Amniotic stem cell (primary cell): ENCODE measurements at regions not wholly inside any gene's neighbourhood (a gene's known extent, or its start where the extent isn't known, plus 50 kb on each side); places are given as distances from the start of the nearest gene placed in this dataset.

Experiments
- DNase-seq: peaks from one replicate; lab custom pipeline; 2025; lab: John Stamatoyannopoulos, UW

DNA sequence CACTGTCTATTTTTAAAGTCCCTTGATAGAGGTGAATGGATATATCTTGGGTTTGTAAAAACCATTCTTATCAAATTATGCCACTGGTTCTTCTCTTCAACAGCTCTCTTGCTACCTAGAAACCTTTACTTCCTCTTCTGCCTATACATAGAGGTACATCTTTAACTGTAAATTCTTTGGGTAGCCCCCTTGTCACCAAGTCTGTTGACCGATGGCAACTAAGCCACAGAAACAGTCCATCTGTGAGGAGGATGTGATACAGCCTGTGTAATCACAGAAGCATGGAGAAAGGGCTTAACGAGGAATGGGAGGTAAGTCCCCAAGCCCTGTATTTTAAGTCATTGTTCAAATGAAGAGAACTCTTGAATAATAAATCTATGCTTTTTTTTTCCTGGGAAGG lies 246.5 kb upstream of the MDFIC2 start:
- DNase-seq = no peak

DNA sequence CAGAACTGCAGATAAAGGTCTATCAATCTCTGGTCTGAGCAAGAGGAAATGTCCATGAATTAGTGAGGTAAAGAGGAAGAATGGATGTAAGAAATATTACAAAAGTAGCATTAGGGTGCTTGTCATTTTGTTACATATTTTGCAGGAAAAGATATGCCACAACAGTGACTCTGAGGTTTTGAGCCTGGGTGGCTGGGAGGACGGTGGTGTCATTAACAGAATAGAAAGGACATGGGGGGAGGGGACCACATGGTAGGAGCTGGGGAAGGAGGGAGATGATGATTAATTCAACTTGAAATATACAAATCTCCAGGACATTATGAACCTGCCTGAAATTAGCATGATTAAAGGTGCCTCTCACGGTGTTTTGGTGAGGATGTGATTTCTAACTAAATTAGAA lies 245.5 kb upstream of the MDFIC2 start:
- DNase-seq = no peak

DNA sequence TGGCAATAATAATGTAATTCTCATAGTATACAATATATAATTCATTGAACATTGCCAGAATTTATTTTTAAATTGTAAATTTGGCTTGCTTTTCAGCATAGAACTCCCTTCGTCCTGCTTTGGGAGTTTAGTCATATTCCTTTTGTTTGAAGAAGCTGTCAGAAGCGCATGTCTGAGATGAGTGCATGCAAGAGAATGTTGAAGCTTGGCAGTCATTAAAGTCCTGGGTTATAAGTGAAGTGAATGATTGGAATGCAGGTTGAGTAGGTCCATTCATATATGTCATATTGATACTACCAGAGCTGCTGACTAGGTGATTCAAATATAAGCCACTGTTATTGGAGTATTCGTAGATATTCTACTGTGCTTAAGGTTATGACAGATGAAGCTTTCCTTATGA lies 243.6 kb upstream of the MDFIC2 start:
- no peak for DNase-seq

DNA sequence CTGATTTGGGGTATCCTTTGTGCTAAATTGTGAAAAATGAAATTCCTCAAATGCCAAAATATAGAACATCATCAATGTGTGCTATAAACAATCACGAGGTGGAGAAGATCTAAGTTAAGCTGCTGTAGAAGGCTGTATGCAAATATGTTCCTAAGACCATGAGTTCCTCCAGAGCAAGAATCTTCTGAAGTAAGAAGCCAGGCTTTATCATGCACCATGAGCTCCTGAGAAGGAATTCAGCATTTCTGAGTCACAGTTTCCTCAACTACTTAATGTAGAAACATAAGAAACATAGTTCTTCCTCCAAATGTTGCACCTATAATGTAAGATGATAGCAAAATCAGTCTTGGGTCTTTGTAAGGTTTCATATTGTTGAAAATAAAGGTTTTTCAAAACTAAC lies 241.7 kb upstream of the MDFIC2 start:
- DNase-seq = no peak

DNA sequence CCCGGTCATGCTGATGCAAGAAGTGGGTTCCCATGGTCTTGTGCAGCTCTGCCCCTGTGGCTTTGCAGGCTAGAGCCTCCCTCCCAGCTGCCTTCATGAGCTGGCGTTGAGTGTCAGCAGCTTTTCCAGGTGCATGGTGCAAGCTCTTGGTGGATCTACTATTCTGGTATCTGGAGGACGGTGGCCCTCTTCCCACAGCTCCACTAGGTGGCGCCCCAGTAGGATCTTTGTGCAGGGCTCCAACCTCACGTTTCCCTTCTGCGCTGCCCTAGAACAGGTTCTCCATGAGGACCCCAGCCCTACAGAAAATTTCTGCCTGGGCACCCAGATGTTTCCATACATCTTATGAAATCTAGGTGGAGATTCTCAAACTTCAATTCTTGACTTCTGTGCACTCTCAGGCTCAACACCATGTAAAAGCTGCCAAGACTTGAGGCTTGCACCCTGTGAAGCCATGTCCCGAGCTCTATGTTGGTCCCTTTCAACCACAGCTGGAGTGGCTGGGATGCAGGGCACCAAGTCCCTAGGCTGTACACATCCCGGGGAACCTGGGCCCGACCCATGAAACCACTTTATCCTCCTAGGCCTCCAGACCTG lies 238.4 kb upstream of the MDFIC2 start:
- no peak for DNase-seq

DNA sequence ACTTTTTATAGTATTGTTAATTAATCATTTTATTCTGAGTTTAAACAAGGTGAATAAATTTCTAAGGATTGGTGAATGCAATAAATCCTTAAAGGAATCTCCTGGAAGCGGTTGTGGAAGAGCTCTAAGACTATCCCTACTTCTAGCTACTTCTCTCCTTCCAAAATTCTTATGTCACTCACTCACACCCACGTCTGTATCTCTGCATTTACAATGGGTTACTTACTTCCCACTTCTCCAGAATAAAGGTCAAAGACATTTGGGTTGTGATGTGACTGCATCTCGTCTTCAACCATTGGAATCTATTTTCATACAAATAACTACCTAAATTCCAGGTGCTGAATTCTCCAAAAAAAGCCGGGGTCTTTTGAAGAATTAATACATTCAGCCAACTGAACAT lies 234.2 kb upstream of the MDFIC2 start:
- no peak for DNase-seq

DNA sequence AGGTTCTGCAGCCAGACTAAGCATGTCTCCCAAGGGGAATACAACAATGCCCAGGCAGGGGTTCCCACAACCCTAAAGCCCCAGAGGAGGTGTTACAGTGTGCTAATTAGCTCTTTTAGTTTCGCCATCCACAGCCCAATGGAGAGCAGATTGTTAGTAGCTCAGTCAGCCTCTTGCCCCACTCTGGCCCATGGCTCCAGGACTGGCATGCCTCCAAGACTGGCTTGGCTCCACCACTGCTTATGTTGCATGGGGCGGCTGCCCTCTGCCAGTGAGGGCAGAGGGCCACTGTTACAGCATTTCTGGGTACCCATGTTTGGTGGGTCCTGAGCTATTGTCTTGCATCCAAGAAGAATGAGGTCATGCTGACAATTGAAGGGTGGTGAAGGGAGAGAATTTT lies 231.1 kb upstream of the MDFIC2 start:
- DNase-seq = no peak

DNA sequence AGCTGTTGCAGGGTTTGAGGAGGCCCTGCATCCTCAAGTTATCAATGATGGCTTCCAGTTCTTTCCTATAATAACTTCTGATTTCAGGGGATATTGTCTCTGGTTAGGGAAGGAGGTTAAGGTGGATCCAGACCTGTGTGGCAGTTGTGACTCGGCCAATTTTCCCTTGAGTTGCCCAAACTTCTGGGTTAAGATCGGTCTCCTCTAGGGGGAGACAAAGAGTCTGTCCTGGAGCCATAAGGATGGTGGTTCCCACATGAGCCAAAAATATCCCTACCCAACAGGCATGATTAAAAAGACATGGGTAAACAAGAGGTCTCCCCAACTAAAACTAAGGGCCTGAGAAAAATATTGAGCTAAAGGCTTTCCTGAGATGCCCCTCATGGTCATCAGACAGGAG lies 227.5 kb upstream of the MDFIC2 start:
- no peak for DNase-seq

DNA sequence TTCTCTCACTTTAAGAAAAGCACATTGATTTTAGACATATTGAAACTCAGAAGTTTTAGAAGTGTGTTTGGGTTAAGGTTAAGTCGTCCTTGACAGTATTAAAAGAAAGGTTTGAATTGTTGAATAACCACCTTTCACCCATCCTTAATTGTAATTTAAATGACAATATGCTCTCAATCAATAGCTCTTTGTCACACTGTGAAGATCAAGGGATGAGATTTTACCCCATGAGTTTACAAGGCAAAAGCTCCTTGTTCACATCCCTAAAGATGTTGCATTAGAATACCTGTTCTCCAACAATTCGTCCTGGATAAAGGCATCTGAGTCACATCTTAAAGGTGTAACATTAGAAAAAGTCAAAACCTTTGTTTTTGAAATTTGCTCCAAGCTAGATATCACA lies 220.4 kb upstream of the MDFIC2 start:
- no peak for DNase-seq

DNA sequence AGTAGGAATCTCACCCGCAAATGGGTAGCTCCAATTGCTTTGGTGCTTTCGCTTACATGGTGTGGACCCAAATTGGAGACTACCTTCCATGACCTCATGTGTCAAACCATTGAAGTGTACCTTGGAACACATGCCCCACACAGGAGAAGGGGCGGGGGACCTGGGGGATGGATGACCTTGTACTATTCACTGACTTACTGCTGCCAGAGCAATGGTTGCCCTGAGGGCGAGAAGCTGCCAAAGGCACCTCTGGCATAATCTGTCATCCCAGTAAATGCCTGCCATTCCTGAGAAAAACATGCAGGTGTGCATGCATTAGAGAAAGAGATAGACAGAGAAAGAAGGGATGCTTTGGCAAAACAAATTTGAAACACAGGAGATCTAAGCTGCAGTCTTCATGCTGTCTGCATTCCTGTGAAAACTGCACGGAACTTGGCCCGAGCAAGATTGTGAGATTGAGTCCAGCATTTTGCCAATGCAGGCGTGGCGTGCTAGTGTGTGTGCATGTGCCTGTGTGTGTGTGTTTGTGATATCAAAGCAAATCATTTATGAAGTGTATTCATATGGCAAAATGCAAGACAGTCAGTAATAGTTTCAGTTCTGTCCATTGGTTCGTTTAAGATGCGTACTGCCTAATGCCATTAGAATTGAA lies 219.5 kb upstream of the MDFIC2 start:
- DNase-seq = no peak

DNA sequence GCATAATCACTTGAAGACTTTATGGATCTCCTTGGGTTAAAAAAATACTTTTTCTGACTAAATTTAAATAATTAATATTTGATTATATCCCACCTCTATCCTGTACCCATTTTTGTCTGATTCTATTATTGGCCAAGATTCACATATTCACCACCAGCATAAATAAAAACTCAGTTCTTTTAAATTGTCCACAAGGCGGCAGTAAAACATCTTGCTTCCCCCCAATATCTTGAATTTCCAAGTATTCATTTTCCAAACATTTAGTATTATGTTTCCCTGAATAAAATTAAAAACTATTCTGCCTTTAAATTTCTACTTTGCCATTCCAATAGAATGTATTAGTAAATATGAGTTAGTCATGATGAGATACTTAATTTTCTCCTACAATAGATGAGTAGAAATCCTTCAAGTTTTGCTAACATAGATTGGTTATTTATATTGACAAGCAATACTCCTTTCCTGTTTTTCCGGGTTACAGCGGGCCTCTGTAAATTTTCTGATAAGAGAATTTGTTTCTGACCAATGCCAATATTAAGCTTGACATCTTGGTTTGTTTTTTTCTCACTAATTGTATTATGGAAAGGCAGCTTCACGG lies 218.7 kb upstream of the MDFIC2 start:
- no peak for DNase-seq

DNA sequence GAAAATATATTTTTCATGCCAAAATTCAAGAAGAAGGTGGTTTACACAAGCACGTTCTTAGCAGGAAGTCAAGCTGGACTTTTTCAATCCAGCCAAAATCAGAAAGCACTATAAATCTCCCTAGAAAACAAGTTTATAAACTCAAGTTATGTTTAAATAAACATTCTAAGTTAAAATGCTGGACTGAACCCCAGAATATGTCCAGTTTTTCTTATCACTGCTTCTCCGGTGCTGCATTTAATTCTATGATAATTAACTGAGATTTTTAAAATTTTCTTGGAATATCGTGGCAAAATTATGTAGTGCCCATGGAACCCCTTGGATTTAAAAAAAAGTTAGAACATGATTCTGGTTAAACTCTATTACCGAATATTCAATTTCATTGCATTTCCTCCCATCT lies 218.2 kb upstream of the MDFIC2 start:
- DNase-seq = no peak

DNA sequence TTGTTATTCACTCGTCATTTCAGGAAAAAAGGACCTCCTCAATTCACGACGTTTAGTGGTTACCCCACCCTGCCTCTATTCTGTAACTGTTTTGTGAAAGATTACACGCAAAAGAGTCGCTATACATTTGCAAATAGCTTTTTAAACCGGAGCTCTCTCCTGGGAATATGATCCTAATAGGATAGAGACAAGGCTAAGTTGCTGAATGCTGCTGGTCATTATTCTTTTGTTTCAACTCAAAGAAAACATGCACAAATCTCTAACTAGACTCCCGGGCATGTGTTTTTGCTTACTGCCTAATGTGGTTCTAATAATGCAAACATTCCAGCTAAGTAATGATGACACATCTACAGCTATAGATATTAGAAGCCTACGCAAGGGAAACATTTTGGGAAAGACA lies 214.6 kb upstream of the MDFIC2 start:
- no peak for DNase-seq

DNA sequence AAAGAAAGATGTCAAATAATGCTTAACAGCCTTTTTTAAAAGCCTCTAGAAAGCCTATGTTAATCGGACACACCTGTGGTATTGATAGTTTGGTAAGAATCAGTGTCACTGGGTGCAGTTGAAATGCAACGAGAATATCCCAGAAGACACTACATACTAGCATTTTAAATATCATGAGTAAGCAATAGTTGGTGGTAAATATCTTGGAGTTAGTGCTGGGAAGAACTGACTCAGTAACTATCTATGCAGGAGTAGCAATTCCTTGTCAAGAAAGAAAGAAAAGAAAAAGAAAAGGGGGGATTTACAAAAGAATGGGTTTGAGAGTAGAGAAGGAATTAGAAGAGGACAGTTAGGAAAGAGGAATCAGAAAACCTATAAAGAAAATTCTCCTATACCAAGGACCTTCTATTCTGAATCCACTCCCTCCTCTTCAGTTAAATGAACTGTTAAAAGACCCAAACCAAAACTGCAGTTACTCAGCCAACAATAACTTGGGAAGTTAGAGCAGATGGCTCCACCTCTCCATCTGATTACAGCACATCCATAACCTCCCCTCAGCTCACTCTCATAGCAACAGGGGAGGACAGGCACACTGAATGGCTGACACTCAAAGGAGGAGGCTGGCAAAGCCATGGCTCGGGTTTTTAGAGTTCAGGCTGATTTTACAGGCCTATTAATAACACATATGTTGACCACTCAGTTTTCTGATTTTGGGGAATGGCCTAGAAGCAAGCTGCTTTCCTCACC lies 207.6 kb upstream of the MDFIC2 start:
- no peak for DNase-seq

DNA sequence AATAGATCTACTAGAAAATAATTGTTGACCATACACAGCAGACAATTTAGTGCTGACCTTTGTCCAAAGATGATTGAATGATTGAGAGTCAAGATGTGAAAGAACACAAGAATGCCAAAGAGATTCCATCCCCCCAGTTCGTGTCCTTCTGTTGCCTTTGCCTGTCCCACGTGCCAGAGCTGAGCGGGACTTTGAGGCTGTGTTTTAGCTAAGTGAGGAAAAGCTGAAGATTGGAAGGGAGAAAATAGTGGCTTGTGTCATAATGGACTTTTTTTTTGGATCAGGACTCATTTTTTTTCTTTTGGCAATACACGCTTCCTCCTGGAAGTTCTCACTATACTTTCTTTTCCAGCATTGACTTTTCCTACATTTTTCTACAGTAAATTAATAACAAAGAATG lies 206.6 kb upstream of the MDFIC2 start:
- no peak for DNase-seq

DNA sequence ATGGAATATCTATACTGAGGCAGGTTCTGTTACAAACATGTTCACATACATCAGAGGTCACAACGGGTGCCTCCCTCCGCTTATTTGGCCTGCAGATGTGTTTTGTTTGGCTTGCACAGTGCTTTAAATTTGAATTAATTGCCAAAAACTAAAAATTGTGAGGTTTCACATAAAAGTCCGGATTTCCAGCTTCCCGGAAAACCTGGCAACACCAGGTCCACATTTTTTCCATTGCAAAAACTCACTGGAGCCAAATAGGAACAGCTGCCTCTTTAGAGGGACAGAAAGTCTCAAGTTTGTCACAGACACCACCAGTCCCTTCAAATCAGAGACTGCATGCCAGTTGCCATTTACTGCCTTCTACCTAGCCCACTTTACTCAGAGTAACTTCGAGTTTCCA lies 205.9 kb upstream of the MDFIC2 start:
- no peak for DNase-seq

DNA sequence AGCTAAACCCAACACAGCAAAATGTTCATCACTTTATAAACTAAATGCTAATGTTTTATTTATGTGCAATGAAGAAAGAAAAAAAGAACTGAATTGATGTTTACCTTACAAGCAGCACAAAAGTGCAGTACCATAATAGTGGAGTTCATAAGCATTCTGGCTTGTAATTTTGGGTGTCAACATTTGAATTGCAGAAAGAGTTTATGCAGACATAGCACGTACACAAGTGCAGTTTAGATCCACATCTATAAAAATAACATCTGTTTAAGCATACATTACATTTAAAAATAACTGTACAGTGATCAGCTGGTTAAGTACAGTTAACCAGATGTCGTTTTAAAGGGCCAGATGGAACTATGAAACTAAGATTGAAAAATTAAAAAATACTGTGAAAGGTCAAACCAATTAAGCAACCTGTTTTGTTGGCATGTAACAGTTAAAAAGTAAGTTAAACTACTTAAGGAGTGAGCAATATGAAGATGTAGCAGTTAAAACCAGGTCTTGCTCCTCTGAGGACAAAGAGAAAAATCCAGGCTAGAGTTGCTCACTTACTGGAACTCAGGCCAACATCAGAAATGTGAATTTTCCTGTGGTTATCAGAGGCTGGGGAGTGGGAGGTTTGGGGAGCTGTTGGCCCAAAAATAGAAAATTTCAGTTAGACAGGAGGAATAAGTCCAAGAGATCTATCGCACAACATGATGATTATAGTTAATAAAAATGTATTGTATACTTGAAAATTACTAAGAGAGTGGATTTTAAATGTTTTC lies 204.9 kb upstream of the MDFIC2 start:
- no peak for DNase-seq

DNA sequence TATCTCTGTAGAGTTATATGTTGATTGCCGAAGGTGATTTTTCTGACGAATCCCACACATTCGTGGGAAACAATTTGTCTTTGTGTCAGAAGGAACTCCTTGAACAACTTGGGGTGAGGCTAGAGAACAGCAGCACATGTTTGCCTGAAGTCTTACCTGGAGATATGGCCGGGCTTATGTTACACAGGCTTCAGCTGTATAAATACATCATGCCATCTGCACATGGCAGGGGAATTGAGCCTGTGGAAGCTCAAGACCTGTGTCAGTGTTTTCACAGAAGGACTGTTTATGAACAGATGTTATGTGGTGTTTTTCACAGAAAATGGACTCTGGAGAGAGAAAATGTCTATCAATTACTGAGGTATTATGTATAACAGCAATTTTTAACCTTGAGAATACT lies 203.6 kb upstream of the MDFIC2 start:
- DNase-seq = no peak

DNA sequence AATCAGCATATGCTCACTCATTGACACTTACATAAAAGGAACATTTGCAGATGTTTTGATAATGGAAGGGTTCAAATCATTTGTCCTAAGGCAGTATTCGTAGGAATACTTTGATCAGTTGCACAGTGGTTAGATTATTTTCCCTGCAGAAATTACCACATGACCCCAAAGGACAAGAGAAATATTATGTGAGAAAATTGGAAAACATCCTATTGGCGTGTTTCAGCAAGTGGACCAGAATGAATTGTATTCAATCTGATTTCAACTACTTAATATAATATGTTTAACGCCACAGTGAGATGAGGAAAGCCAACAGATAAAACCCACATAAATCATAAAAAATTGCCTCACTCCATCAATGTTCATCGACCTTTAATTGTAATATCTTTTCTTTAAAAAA lies 195.0 kb upstream of the MDFIC2 start:
- no peak for DNase-seq

DNA sequence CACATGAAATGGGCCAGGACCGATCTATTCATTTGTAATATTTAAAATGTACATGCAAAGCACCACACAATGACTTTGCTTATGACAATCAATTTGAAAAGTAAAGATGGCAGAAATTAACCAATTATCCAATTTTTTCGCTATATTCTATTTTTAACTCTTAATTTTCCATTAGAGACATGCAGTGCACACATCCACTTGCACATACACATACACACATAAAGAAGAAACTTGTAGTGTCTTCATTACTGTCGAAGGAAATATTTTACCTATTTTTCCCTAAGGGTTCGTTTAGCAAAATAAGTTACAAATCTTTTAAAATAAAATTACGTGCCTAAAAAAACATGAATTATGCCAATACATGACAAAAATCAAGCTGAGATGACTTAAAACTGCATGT lies 194.3 kb upstream of the MDFIC2 start:
- no peak for DNase-seq

DNA sequence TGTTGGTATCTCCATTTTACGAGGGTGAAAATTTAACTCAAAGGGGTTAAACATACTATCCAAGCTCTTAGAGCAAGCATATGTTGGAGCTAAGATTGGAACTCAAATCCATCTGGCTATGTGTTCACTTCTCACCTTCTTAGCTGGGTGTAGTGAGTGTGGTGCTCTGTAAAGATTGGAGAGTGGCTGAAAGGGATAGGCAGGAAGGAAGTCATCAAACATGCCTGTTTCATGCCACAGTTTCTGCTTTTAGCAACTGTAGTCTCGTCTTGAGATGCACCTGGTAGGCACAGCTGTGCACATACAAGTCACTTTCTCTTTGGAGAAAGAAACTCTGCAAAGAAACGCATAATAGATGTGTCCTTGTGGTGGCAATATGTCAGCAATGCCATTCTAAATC lies 189.1 kb upstream of the MDFIC2 start:
- no peak for DNase-seq

DNA sequence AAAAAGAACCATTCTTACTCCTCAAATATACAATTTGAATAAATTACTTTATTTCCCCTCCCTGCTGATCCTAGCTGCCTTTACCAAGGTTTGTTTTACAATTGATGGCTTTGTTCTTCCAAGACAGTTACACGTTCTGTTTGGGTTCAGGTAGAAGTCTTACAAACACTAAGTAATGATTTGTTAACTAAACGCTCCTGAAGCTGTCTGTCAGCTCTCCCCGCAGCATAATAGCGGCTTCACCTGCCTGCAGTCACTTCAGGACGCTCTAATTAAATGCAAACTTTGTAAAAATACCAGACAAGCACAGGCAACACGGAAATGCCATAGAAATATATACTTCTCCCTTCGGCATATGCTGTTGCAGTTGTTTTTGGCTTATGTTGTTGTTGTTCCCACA lies 176.4 kb upstream of the MDFIC2 start:
- no peak for DNase-seq

DNA sequence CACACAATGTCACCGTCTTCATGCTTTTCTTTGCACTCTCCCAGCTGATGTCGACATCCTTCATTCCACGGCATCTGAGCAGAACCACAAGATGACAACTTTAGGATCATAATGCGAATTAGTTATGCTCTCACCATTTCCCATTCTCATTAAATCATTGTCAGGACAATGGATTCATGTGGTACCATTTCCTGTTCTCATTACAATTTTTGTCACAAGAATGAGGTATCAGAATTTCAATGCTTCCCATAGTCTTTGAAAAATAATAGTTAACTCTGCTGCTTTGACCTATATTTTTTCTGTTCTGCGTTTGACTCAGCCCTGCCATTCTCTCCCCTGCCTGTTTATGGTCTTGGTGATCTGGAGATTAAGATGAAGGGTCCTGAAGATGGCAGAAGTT lies 175.7 kb upstream of the MDFIC2 start:
- no peak for DNase-seq
